NB4 (cell line): ENCODE measurements at regions not wholly inside any gene's neighbourhood (a gene's known extent, or its start where the extent isn't known, plus 50 kb on each side); places are given as distances from the start of the nearest gene placed in this dataset.

Experiments
- DNase-seq: peaks from one replicate; pipeline ENCODE4 v3.0.0; 2010; ENCODE audit warnings: low read depth
- H3K4me3 ChIP-seq: one replicate; pipeline ENCODE4 v1.5.1; 2011; ENCODE audit warnings: mild to moderate bottlenecking, low read depth, low read length, moderate library complexity
- MYC ChIP-seq: IDR thresholded peaks from 2 replicates; pipeline ENCODE4 v1.6.1; 2011; ENCODE audit warnings: low read depth, low read length
- POLR2A ChIP-seq: IDR thresholded peaks from 2 replicates; pipeline ENCODE4 v1.6.1; 2011; ENCODE audit warnings: mild to moderate bottlenecking; ENCODE audit not compliant: insufficient read length; ENCODE audit errors: extremely low read depth
- TF ChIP-seq, protein P1 (sequence below): IDR thresholded peaks from 2 replicates; pipeline ENCODE4 v1.6.1; 2011; ENCODE audit warnings: low read depth, low read length
- TF ChIP-seq, protein P2 (sequence below): IDR thresholded peaks from one replicate; pipeline ENCODE4 v1.5.1; 2012; ENCODE audit warnings: low read depth, low read length

DNA sequence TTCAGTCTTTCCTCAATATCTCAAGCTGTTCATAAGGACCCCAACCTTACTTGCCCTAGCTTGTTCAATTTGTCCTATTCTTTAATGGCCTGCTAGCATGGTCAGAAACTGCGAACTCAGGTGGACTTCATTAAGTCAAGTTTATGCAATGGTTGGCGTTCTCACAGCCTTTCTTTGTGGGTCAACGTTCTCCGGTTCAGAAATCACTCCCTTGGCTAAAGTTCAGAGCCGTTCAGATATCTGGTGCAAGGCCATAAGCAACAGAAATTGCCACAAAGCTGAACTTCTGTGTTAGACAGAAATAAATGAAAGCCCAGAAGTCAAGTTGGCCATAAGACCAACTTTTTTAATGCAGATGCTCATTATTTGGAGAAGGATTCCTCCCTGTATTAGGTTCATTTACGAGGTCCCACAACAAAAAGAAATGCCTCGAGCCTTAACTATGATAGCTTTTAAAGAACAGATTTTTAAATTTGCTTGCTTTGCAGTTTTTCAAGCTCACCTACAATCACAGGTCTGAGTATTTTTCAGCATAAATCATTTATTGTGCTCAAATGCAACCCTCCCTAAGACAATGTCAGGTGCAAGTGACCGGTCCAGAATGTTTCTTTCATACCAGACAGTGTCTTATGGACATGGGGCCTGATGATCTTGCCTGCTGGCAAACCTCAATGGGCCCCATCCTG is 140.2 kb upstream of the COL11A1 start:
- DNase-seq, result no peak
- TF ChIP-seq POLR2A (no peak), MYC (no peak)
- TF ChIP-seq, protein P1, sequence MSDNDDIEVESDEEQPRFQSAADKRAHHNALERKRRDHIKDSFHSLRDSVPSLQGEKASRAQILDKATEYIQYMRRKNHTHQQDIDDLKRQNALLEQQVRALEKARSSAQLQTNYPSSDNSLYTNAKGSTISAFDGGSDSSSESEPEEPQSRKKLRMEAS, result no peak
- TF ChIP-seq, protein P2, sequence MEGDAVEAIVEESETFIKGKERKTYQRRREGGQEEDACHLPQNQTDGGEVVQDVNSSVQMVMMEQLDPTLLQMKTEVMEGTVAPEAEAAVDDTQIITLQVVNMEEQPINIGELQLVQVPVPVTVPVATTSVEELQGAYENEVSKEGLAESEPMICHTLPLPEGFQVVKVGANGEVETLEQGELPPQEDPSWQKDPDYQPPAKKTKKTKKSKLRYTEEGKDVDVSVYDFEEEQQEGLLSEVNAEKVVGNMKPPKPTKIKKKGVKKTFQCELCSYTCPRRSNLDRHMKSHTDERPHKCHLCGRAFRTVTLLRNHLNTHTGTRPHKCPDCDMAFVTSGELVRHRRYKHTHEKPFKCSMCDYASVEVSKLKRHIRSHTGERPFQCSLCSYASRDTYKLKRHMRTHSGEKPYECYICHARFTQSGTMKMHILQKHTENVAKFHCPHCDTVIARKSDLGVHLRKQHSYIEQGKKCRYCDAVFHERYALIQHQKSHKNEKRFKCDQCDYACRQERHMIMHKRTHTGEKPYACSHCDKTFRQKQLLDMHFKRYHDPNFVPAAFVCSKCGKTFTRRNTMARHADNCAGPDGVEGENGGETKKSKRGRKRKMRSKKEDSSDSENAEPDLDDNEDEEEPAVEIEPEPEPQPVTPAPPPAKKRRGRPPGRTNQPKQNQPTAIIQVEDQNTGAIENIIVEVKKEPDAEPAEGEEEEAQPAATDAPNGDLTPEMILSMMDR, result no peak
- H3K4me3 ChIP-seq, result no peak overlapping the region

DNA sequence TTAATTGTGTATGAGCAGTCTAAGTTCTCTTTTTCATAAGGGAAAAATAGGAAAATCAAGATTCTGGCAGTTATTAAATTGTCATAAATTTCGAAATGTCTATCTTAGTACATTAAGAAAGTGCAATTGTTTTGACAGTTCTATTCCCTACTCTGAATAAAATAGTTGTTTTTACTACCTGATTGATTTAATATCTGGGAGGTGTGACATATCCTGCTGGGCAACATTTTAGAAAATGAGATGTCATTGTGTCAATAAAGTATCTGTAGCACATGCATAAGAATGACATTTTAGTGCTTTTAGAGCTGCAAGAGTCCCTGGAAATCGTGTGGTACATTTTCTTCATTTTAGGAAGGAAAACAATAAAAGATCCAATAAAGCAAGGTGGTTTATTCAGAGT is 139.2 kb upstream of the COL11A1 start:
- TF ChIP-seq POLR2A, result no peak
- TF ChIP-seq, protein P1, result no peak
- TF ChIP-seq, protein P2, result no peak
- no peak for TF ChIP-seq MYC
- H3K4me3 ChIP-seq, result no peak overlapping the region
- DNase-seq, result no peak

DNA sequence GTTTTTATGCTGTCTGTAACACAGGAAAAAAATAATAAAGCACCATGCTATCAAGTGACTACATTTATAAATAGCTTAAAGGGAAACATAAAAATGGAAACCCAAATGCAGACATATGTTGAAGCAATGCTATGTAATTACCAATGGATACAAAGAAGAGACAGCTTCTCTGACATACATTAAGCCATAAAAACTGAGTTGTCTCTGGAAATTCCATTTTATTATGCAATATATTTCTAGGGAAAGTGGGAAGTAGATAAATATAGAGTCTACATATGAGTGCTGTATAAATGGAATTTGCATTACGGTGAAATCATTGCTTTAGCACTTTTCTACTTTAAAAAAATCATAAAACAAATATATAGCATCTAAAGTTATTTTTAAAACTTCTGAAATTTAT is 135.2 kb upstream of the COL11A1 start:
- DNase-seq, result no peak
- no peak overlapping the region for H3K4me3 ChIP-seq
- TF ChIP-seq, protein P2, result no peak
- TF ChIP-seq, protein P1, result no peak
- no peak for TF ChIP-seq POLR2A
- no peak for TF ChIP-seq MYC

DNA sequence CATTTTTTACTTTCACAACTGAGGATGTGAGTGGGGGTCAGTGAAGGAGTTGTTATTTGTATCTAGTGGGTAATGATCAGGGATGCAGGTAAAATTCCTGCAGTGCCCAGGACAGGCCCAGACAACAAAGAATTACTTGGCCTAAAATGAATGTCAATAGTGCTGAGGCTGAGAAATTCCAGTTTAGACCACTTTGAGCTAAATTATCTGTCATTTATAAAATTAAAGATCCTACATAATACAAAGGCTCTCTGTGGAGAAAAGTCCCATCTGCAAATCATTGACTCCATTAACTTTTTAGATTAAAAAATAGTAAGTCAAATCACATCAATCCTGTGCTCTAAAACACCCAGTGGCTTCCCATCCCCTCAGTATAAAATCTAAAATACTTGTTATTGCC is 130.7 kb upstream of the COL11A1 start:
- no peak for DNase-seq
- H3K4me3 ChIP-seq, result no peak overlapping the region
- TF ChIP-seq POLR2A, result no peak
- TF ChIP-seq, protein P1, result no peak
- TF ChIP-seq, protein P2, result no peak
- no peak for TF ChIP-seq MYC

DNA sequence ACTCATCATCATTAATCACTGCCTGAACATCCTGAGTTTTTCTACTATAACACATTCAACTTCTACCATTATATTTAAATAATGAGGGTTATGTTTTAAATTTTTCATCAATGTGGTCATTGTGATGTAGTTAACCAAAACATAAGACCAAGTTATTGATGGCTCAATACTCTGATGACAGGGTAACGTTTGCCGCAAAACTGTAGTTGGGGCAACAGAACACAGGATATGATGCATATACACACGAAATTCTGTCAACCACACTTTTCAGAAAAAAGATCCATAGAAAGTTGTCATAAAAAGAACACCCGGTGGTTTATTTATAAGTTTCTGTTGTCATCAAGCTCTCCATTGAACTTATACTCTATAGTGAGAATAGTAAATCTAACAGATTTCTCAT is 121.7 kb upstream of the COL11A1 start:
- TF ChIP-seq POLR2A (no peak), MYC (no peak)
- TF ChIP-seq, protein P1, result no peak
- TF ChIP-seq, protein P2, result no peak
- DNase-seq, result no peak

More for the DNA sequence above, 121.7 kb upstream of the COL11A1 start:
- no peak overlapping the region for H3K4me3 ChIP-seq
